ENCODE measurements at regions not wholly inside any gene's neighbourhood (a gene's known extent, or its start where the extent isn't known, plus 50 kb on each side); places are given as distances from the start of the nearest gene placed in this dataset.

- H3K4me3 ChIP-seq = no peak overlapping the region
- no peaks in the 10 kb centered on the region for H3K36me3 ChIP-seq
- H3K27ac ChIP-seq = no peak overlapping the region
- no peak for DNase-seq
- no peaks in the 10 kb centered on the region for H3K9me3 ChIP-seq
- H3K4me1 ChIP-seq = no peaks in the 10 kb centered on the region
- 55 to 71% methylated on average over 9 of the region's 9 CpGs for WGBS, 2 donors
- H3K27me3 ChIP-seq = no peaks in the 10 kb centered on the region
- intact Hi-C loops (cut with DNase I) = no loop called here
- TF ChIP-seq, protein P1, sequence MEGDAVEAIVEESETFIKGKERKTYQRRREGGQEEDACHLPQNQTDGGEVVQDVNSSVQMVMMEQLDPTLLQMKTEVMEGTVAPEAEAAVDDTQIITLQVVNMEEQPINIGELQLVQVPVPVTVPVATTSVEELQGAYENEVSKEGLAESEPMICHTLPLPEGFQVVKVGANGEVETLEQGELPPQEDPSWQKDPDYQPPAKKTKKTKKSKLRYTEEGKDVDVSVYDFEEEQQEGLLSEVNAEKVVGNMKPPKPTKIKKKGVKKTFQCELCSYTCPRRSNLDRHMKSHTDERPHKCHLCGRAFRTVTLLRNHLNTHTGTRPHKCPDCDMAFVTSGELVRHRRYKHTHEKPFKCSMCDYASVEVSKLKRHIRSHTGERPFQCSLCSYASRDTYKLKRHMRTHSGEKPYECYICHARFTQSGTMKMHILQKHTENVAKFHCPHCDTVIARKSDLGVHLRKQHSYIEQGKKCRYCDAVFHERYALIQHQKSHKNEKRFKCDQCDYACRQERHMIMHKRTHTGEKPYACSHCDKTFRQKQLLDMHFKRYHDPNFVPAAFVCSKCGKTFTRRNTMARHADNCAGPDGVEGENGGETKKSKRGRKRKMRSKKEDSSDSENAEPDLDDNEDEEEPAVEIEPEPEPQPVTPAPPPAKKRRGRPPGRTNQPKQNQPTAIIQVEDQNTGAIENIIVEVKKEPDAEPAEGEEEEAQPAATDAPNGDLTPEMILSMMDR (IDR thresholded peaks at IDR 0.05) = no peak
- TF ChIP-seq POLR2A (IDR thresholded peaks at IDR 0.05) = no peak
These were observed 125.3 kb downstream of the TSHZ3 start for GRCh38 chr19:31223740-31224534.

- Histone ChIP-seq H3K9me3 (no peaks in the 10 kb centered on the region), H3K27me3 (no peaks in the 10 kb centered on the region), H3K36me3 (no peaks in the 10 kb centered on the region), H3K4me1 (no peaks in the 10 kb centered on the region), H3K4me3 (no peak overlapping the region), H3K27ac (no peak overlapping the region)
- intact Hi-C loops (cut with DNase I) = no loop called here
- 56 to 83% methylated on average over 2 of the region's 2 CpGs for WGBS, 2 donors
- no peak for DNase-seq
- TF ChIP-seq, protein P1 (IDR thresholded peaks at IDR 0.05) = no peak
- TF ChIP-seq POLR2A (IDR thresholded peaks at IDR 0.05) = no peak
These were observed 128.7 kb downstream of the TSHZ3 start for GRCh38 chr19:31220540-31220939.

GRCh38 chr19:31214997-31215396 is 134.2 kb downstream of the TSHZ3 start:
- Histone ChIP-seq H3K4me3 (no peak overlapping the region), H3K4me1 (peaks cover 0 to 12% (median 0%) of the 10 kb centered on the region in 3 donors), H3K27me3 (no peaks in the 10 kb centered on the region), H3K9me3 (no peaks in the 10 kb centered on the region), H3K36me3 (no peaks in the 10 kb centered on the region), H3K27ac (no peak overlapping the region)
- WGBS, 2 donors = 39 to 55% methylated on average over 2 of the region's 2 CpGs
- intact Hi-C loops (cut with DNase I) = no loop called here
- no peak for DNase-seq
- no peak for TF ChIP-seq POLR2A (IDR thresholded peaks at IDR 0.05)
- TF ChIP-seq, protein P1 (IDR thresholded peaks at IDR 0.05) = no peak

- no peak for TF ChIP-seq POLR2A (IDR thresholded peaks at IDR 0.05)
- TF ChIP-seq, protein P1 (IDR thresholded peaks at IDR 0.05) = peak in 1 of 6 experiments; percentile 6
- peak; percentile 45 for DNase-seq
- Histone ChIP-seq H3K27ac (peak overlapping the region in 2 of 4 donors; percentile 57 to 58), H3K4me3 (peak overlapping the region in 1 of 4 donors; percentile 19), H3K4me1 (peaks cover 0 to 12% (median 0%) of the 10 kb centered on the region in 3 donors), H3K27me3 (no peaks in the 10 kb centered on the region), H3K36me3 (no peaks in the 10 kb centered on the region), H3K9me3 (no peaks in the 10 kb centered on the region)
- intact Hi-C loops (cut with DNase I) = no loop called here
- WGBS, 2 donors = 10 to 13% methylated on average over 8 of the region's 9 CpGs
These were observed 135.2 kb downstream of the TSHZ3 start for GRCh38 chr19:31214086-31214485.

DNA sequence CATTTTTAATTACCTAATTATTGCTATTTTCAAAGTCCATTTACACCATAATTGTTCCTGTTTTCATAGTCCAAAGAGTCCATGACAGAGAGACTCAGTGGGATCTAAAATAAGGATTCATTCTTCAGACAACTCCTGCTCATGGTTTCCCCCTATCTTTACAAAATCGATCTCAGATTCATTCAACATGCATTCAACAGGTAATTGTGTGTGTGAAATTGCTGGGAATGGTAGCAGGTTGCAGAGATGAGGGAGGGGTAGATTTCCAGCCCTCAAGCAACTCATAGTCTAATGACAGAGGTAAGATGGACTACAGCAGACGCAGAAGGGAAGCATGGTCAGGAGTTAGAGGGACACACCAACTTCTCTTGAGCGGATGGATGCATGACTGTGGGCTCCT is 138.1 kb downstream of the TSHZ3 start:
- intact Hi-C loops (cut with DNase I) = no loop called here
- Histone ChIP-seq H3K4me3 (no peak overlapping the region), H3K27me3 (no peaks in the 10 kb centered on the region), H3K27ac (no peak overlapping the region), H3K9me3 (no peaks in the 10 kb centered on the region), H3K4me1 (peaks cover 0 to 12% (median 0%) of the 10 kb centered on the region in 3 donors), H3K36me3 (no peaks in the 10 kb centered on the region)
- WGBS, 2 donors = 87 to 96% methylated on average over 3 of the region's 3 CpGs
- no peak for TF ChIP-seq POLR2A (IDR thresholded peaks at IDR 0.05)
- TF ChIP-seq, protein P1 (IDR thresholded peaks at IDR 0.05) = no peak
- DNase-seq = no peak
